Smooth muscle cell (in vitro differentiated cells): ENCODE measurements at regions not wholly inside any gene's neighbourhood (a gene's known extent, or its start where the extent isn't known, plus 50 kb on each side); places are given as distances from the start of the nearest gene placed in this dataset.

Source experiments
- DNase-seq: peaks from one replicate; lab custom pipeline; 2025; ENCODE audit not compliant: unreplicated experiment; lab: John Stamatoyannopoulos, UW
- H2AFZ ChIP-seq: fragments of 200-600 bp; sonication (generic); 2 replicates; pipeline ENCODE4 v1.6.0; 2016; ENCODE audit warnings: antibody characterized with exemption, low read depth, mild to moderate bottlenecking
- H3F3A ChIP-seq: fragments of 200-600 bp; sonication (generic); 2 replicates; pipeline ENCODE4 v1.6.0; 2017; ENCODE audit warnings: antibody characterized with exemption, low read depth
- H3K27ac ChIP-seq: fragments of 200-600 bp; sonication (generic); 2 replicates; pipeline ENCODE4 v1.5.1; 2016; ENCODE audit warnings: low read depth, mild to moderate bottlenecking
- H3K27me3 ChIP-seq: fragments of 200-600 bp; sonication (generic); 2 replicates; pipeline ENCODE4 v1.6.1; 2016; ENCODE audit warnings: low read depth, mild to moderate bottlenecking
- H3K36me3 ChIP-seq: fragments of 200-600 bp; sonication (generic); 2 replicates; pipeline ENCODE4 v1.5.1; 2016; ENCODE audit warnings: low read depth
- H3K4me1 ChIP-seq: fragments of 200-600 bp; sonication (generic); 2 replicates; pipeline ENCODE4 v1.5.1; 2016; ENCODE audit warnings: low read depth
- H3K4me2 ChIP-seq: fragments of 200-600 bp; sonication (generic); 2 replicates; pipeline ENCODE4 v1.6.0; 2016; ENCODE audit warnings: mild to moderate bottlenecking
- H3K4me3 ChIP-seq: fragments of 200-600 bp; sonication (generic); 2 replicates; pipeline ENCODE4 v1.5.1; 2016; ENCODE audit warnings: mild to moderate bottlenecking
- H3K79me2 ChIP-seq: fragments of 200-600 bp; sonication (generic); 2 replicates; pipeline ENCODE4 v1.6.0; 2016; ENCODE audit warnings: low read depth, mild to moderate bottlenecking
- H3K9ac ChIP-seq: fragments of 200-600 bp; sonication (generic); 2 replicates; pipeline ENCODE4 v1.6.0; 2016; ENCODE audit warnings: low read depth
- H3K9me3 ChIP-seq: fragments of 200-600 bp; sonication (generic); replicated peaks from 2 replicates; pipeline ENCODE4 v1.5.1; 2016; ENCODE audit warnings: low read depth
- H4K20me1 ChIP-seq: fragments of 200-600 bp; sonication (generic); 2 replicates; pipeline ENCODE4 v1.6.0; 2016; ENCODE audit warnings: low read depth
- WGBS: methylation state at CpG from one replicate; pipeline ENCODE4 v1.1.7; 2016; ENCODE audit warnings: low lambda C conversion rate; 5-methylcytosine and 5-hydroxymethylcytosine counted together
- TF ChIP-seq, protein P1 (sequence below): fragments of 200-600 bp; sonication (generic); IDR thresholded peaks from 2 replicates; pipeline ENCODE4 v1.5.1; 2017; ENCODE audit warnings: borderline replicate concordance, mild to moderate bottlenecking, antibody characterized with exemption; ENCODE audit not compliant: insufficient read depth, poor library complexity, severe bottlenecking

DNA sequence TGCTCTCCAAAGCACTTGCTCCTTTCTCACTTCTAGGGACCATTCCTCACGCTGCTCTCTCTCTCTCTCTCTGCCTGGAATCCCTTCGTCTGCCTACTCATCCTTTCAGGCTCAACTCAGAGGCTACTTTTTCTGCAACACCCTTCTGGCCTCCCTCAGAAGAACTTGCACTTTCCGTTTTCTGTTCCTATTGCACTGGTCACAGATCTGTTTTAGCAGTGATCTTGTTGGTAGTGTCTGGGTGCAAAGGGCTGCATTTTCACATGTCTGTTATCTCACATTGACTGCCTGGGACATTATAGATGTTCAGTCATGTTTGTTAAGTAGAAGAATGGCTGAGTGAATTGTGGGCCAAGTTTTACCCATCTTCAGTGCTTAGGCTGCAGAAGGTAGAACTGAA is 63.5 kb downstream of the RIN2 start:
- H3K4me1 ChIP-seq: peaks cover 7% of the 10 kb centered on the region
- no peak overlapping the region for H2AFZ ChIP-seq
- DNase-seq: no peak
- no peaks in the 10 kb centered on the region for H3K79me2 ChIP-seq
- no peaks in the 10 kb centered on the region for H3K9me3 ChIP-seq
- no peak overlapping the region for H3K27ac ChIP-seq
- no peaks in the 10 kb centered on the region for H3F3A ChIP-seq
- no peaks in the 10 kb centered on the region for H4K20me1 ChIP-seq
- WGBS: 87% methylated on average over 3 of the region's 3 CpGs
- TF ChIP-seq, protein P1, sequence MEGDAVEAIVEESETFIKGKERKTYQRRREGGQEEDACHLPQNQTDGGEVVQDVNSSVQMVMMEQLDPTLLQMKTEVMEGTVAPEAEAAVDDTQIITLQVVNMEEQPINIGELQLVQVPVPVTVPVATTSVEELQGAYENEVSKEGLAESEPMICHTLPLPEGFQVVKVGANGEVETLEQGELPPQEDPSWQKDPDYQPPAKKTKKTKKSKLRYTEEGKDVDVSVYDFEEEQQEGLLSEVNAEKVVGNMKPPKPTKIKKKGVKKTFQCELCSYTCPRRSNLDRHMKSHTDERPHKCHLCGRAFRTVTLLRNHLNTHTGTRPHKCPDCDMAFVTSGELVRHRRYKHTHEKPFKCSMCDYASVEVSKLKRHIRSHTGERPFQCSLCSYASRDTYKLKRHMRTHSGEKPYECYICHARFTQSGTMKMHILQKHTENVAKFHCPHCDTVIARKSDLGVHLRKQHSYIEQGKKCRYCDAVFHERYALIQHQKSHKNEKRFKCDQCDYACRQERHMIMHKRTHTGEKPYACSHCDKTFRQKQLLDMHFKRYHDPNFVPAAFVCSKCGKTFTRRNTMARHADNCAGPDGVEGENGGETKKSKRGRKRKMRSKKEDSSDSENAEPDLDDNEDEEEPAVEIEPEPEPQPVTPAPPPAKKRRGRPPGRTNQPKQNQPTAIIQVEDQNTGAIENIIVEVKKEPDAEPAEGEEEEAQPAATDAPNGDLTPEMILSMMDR: no peak
- H3K36me3 ChIP-seq: no peaks in the 10 kb centered on the region
- H3K9ac ChIP-seq: no peak overlapping the region
- H3K27me3 ChIP-seq: no peaks in the 10 kb centered on the region
- H3K4me3 ChIP-seq: no peak overlapping the region
- H3K4me2 ChIP-seq: no peak overlapping the region

DNA sequence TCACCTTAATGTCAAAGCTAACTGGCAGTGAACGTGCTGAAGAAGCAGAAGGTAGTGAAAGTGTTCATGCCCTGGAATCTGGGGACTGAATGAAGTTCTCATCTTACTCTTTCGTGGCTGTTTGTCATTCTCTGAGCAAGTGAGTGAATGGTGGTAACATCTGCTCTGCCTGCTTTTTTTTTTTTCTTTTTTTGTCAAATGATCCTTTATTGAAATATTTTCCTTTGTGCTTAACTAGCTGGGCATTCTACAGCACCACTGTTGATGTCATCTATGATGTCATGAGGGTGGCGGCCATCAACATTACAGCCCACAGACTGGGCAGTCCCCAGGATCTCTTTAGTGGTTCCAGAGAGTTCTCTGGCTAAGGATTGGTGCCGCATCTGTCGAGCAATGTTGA is 65.2 kb downstream of the RIN2 start:
- Histone ChIP-seq H2AFZ (no peak overlapping the region), H4K20me1 (no peaks in the 10 kb centered on the region), H3K36me3 (no peaks in the 10 kb centered on the region), H3K4me3 (no peak overlapping the region), H3F3A (no peaks in the 10 kb centered on the region), H3K9me3 (no peaks in the 10 kb centered on the region), H3K4me2 (no peak overlapping the region), H3K27ac (no peak overlapping the region), H3K27me3 (no peaks in the 10 kb centered on the region), H3K79me2 (no peaks in the 10 kb centered on the region), H3K9ac (no peak overlapping the region), H3K4me1 (no peaks in the 10 kb centered on the region)
- DNase-seq: no peak
- TF ChIP-seq, protein P1: no peak
- WGBS: 93% methylated on average over 5 of the region's 5 CpGs

DNA sequence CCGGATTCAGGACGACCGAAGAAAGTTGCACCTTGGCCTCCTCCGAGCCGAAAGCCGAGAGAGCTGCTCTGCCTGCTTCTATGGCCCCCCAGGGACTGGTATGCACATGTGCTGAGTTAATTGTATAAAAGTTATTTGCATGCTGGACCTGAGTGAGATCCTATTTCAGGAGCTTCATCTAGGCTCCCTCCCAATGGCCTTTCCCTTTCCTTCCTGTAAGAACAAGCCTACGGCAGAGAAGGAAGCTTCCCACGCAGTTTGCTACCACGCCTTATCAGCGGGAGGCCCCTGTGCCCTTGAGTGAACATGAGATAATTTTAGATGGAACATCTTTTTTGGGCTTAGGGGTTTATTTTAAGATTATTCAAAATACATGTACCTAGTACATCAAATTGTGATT is 65.9 kb downstream of the RIN2 start:
- TF ChIP-seq, protein P1: no peak
- Histone ChIP-seq H3K4me3 (no peak overlapping the region), H3K27ac (no peak overlapping the region), H3F3A (no peaks in the 10 kb centered on the region), H3K9me3 (no peaks in the 10 kb centered on the region), H3K27me3 (no peaks in the 10 kb centered on the region), H2AFZ (no peak overlapping the region), H3K79me2 (no peaks in the 10 kb centered on the region), H3K4me1 (no peaks in the 10 kb centered on the region), H3K9ac (no peak overlapping the region), H4K20me1 (no peaks in the 10 kb centered on the region), H3K4me2 (no peak overlapping the region), H3K36me3 (no peaks in the 10 kb centered on the region)
- no peak for DNase-seq
- 91% methylated on average over 10 of the region's 10 CpGs for WGBS

DNA sequence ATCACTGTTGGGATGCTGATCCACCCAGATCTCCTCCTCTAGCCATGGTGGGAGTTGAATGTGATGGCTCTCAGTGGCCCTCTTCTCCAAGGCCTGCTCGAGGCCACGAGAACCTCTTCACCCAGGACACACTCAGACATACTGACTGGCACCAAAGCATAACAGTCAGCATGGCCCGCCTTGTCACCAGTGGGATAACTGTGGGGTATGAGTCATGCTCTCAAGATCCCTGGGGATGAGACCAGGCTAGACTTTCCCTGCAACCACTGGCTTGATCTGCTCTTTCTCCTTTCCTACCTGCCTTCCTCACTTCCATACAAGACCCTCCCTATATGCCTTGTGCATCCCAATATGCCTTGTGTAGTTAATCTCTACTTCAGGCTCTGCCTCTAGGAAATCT is 66.8 kb downstream of the RIN2 start:
- Histone ChIP-seq H3K9ac (no peak overlapping the region), H2AFZ (no peak overlapping the region), H4K20me1 (no peaks in the 10 kb centered on the region), H3K36me3 (no peaks in the 10 kb centered on the region), H3K27me3 (no peaks in the 10 kb centered on the region), H3K4me1 (no peaks in the 10 kb centered on the region), H3F3A (no peaks in the 10 kb centered on the region), H3K4me2 (no peak overlapping the region), H3K4me3 (no peak overlapping the region), H3K27ac (no peak overlapping the region), H3K9me3 (no peaks in the 10 kb centered on the region), H3K79me2 (no peaks in the 10 kb centered on the region)
- TF ChIP-seq, protein P1: no peak
- WGBS: 79% methylated on average over 3 of the region's 3 CpGs
- no peak for DNase-seq
